ENCODE measurements at regions not wholly inside any gene's neighbourhood (a gene's known extent, or its start where the extent isn't known, plus 50 kb on each side); places are given as distances from the start of the nearest gene placed in this dataset.

- TF ChIP-seq ARID4A (CRISPR knock-in tag; IDR thresholded peaks at IDR 0.05; ENCODE audit: borderline replicate concordance): no peak
- no peak for TF ChIP-seq ZKSCAN1 (IDR thresholded peaks at IDR 0.05; ENCODE audit: low read length)
- no peak for TF ChIP-seq MAFG (CRISPR knock-in tag; IDR thresholded peaks at IDR 0.05)
- peak; percentile 85 for TF ChIP-seq ZNF3 (CRISPR knock-in tag; IDR thresholded peaks at IDR 0.05)
- no peak for TF ChIP-seq ATM (IDR thresholded peaks at IDR 0.05; ENCODE audit: borderline replicate concordance)
- peak; percentile 91 for TF ChIP-seq ZBTB33 (CRISPR knock-in tag; IDR thresholded peaks at IDR 0.05)
- TF ChIP-seq ZNF274 (CRISPR knock-in tag; IDR thresholded peaks at IDR 0.05): no peak
Observed at GRCh38 chr12:107356266-107356936, 263.1 kb upstream of the CRY1 start (continued).

GRCh38 chr12:107356937-107357295 lies 263.6 kb upstream of the CRY1 start:
- peaks cover 4% of the 10 kb centered on the region; the same call in 1 of the 2 replicates for H3K9me3 ChIP-seq (ENCODE audit: low read length)
- ChIA-PET POLR2A (interaction anchor here (0.8 kb wide), 1 partner anchor 8 kb away, joined by 4 read pairs; no protein-coding TSS in a partner anchor), CTCF (ENCODE audit: low intra/inter-chr PET ratio, low total read pairs) (no interaction called here)
- DNase-seq (ENCODE audit: low spot score): no peak
- no peak overlapping the region for H3K27ac ChIP-seq (ENCODE audit: extremely low read length, insufficient read depth, low read length)
- BruUV-seq (replicated peaks): no TSS peak
- no peak for FAIRE-seq
- intact Hi-C loops (cut with micrococcal nuclease; ENCODE audit: unreplicated experiment) (no loop called here), in situ Hi-C loops (cut with HindIII; ENCODE audit: extremely low pct_ligation_motif_present, low pct_unique_long_range_greater_than_20kb) (no loop called here)
- H3K27me3 ChIP-seq (ENCODE audit: control insufficient read depth in 1 of 2, insufficient read depth in 2 of 2, low read length in 2 of 2): no peaks in the 10 kb centered on the region
- TF ChIP-seq CCDC6 (CRISPR knock-in tag; IDR thresholded peaks at IDR 0.05): no peak
- TF ChIP-seq ZNF281 (CRISPR knock-in tag; IDR thresholded peaks at IDR 0.05; ENCODE audit: borderline replicate concordance): no peak
- no peak for TF ChIP-seq ZNF562 (CRISPR knock-in tag; IDR thresholded peaks at IDR 0.05; ENCODE audit: borderline replicate concordance)
- TF ChIP-seq EP300 (IDR thresholded peaks at IDR 0.05; ENCODE audit: low read depth in 2 of 2, low read length in 2 of 2): no peak
- no peak for TF ChIP-seq EP300 (CRISPR knock-in tag; IDR thresholded peaks at IDR 0.05; ENCODE audit: borderline replicate concordance)
- no peak for TF ChIP-seq TFDP2 (CRISPR knock-in tag; IDR thresholded peaks at IDR 0.05)
- no peaks in the 10 kb centered on the region for H3K36me3 ChIP-seq (replicated peaks in 1 of 2; ENCODE audit: control insufficient read depth in 1 of 2, insufficient read depth in 2 of 2, low read length in 2 of 2)
- H4K20me1 ChIP-seq (ENCODE audit: insufficient read depth, low read length): no peaks in the 10 kb centered on the region
- H3K9ac ChIP-seq (ENCODE audit: insufficient read depth, low read depth, low read length): no peak overlapping the region
- ATAC-seq: no peak
- no peak overlapping the region for H3K4me3 ChIP-seq (replicated peaks in 1 of 3; ENCODE audit: insufficient read depth in 1 of 3, low read depth in 2 of 3, low read length in 3 of 3)
- 75% methylated on average over 2 of the region's 2 CpGs for WGBS (ENCODE audit: low lambda C conversion rate)
- peaks cover 53% of the 10 kb centered on the region for H3K4me1 ChIP-seq (ENCODE audit: insufficient read depth, low read length)
- H3K4me2 ChIP-seq (ENCODE audit: low read depth, low read length): no peak overlapping the region
- peaks cover 3% of the 10 kb centered on the region for H3K79me2 ChIP-seq (ENCODE audit: insufficient read depth, low read length)
- no peak overlapping the region for H2AFZ ChIP-seq (ENCODE audit: low read length)
